Hepatocyte (in vitro differentiated cells): ENCODE measurements at regions not wholly inside any gene's neighbourhood (a gene's known extent, or its start where the extent isn't known, plus 50 kb on each side); places are given as distances from the start of the nearest gene placed in this dataset.

Experiments
- CTCF ChIP-seq: fragments of 200-600 bp; sonication (generic); IDR thresholded peaks from 2 replicates; pipeline ENCODE4 v1.5.1; 2016; ENCODE audit warnings: antibody characterized with exemption, mild to moderate bottlenecking; ENCODE audit not compliant: poor library complexity
- EZH2 ChIP-seq: fragments of 200-600 bp; sonication (generic); IDR thresholded peaks from 2 replicates; pipeline ENCODE4 v1.6.1; 2016; ENCODE audit warnings: antibody characterized with exemption, mild to moderate bottlenecking, borderline replicate concordance
- EZH2phosphoT487 ChIP-seq: fragments of 200-600 bp; sonication (generic); IDR thresholded peaks from one replicate; pipeline ENCODE4 v1.6.1; 2018; ENCODE audit warnings: antibody characterized with exemption, mild to moderate bottlenecking, low read depth, moderate library complexity; ENCODE audit not compliant: unreplicated experiment, severe bottlenecking

DNA sequence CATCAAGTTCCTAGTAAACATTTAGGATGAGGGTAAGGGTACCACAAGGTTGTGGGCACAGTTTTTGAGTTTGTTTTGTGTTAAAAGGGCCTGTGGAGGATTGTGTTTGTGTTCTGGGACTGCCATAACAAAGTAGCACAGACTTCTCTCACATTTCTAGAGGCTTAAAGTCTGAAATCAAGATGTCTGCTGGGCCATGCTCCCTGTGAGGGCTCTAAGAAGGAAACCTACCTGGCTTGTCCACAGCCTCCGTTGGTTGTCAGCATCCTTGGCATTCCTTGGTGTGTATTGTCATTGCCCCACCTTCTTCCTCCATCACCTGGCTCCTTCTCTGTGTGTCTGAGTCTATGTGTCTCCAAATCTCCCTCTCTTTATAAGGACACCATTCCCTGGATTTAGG lies 808.1 kb upstream of the RBFOX1 start:
- TF ChIP-seq EZH2 (no peak), CTCF (no peak), EZH2phosphoT487 (no peak)
